Neural progenitor cell (in vitro differentiated cells): ENCODE measurements at regions not wholly inside any gene's neighbourhood (a gene's known extent, or its start where the extent isn't known, plus 50 kb on each side); places are given as distances from the start of the nearest gene placed in this dataset.

Experiments
- DNase-seq: peaks from one replicate; pipeline ENCODE4 v3.0.0-alpha.2; 2016; ENCODE audit warnings: low spot score
- H2AFZ ChIP-seq: fragments of 200-600 bp; sonication (generic); replicated peaks from 2 replicates; pipeline ENCODE4 v1.6.1; 2016; ENCODE audit warnings: antibody characterized with exemption
- H3F3A ChIP-seq: fragments of 200-600 bp; sonication (generic); 2 replicates; pipeline ENCODE4 v1.6.1; 2016; ENCODE audit warnings: antibody characterized with exemption, low read depth
- H3K27ac ChIP-seq: fragments of 200-600 bp; sonication (generic); 2 replicates; pipeline ENCODE4 v1.5.1; 2016; ENCODE audit warnings: mild to moderate bottlenecking
- H3K27me3 ChIP-seq: fragments of 200-600 bp; sonication (generic); 2 replicates; pipeline ENCODE4 v1.6.1; 2016; ENCODE audit warnings: mild to moderate bottlenecking, moderate library complexity
- H3K36me3 ChIP-seq: fragments of 200-600 bp; sonication (generic); 2 replicates; pipeline ENCODE4 v1.5.1; 2016
- H3K4me1 ChIP-seq: fragments of 200-600 bp; sonication (generic); 2 replicates; pipeline ENCODE4 v1.6.1; 2016; ENCODE audit warnings: mixed run types
- H3K4me2 ChIP-seq: fragments of 200-600 bp; sonication (generic); 2 replicates; pipeline ENCODE4 v1.6.1; 2016
- H3K4me3 ChIP-seq: fragments of 200-600 bp; sonication (generic); 2 replicates; pipeline ENCODE4 v1.5.1; 2016
- H3K79me2 ChIP-seq: fragments of 200-600 bp; sonication (generic); 2 replicates; pipeline ENCODE4 v1.6.1; 2016; ENCODE audit warnings: low read depth
- H3K9ac ChIP-seq: fragments of 200-600 bp; sonication (generic); 2 replicates; pipeline ENCODE4 v1.6.1; 2016
- H3K9me3 ChIP-seq: fragments of 200-600 bp; sonication (generic); 2 replicates; pipeline ENCODE4 v1.5.1; 2016; ENCODE audit warnings: low read depth
- H4K20me1 ChIP-seq: fragments of 200-600 bp; sonication (generic); 2 replicates; pipeline ENCODE4 v1.6.1; 2016; ENCODE audit warnings: low read depth
- H3K27ac Mint-ChIP-seq: 3 replicates; pipeline ENCODE4 v1.8.0; 2021; ENCODE audit warnings: mixed read lengths
- H3K27me3 Mint-ChIP-seq: 2 replicates; pipeline ENCODE4 v1.8.0; 2022; ENCODE audit warnings: low read depth, mild to moderate bottlenecking, inconsistent platforms, moderate library complexity, mixed read lengths; ENCODE audit not compliant: insufficient read depth
- H3K36me3 Mint-ChIP-seq: 3 replicates; pipeline ENCODE4 v1.8.0; 2021; ENCODE audit warnings: mixed read lengths
- H3K4me1 Mint-ChIP-seq: 3 replicates; pipeline ENCODE4 v1.8.0; 2021; ENCODE audit warnings: mixed read lengths
- H3K4me3 Mint-ChIP-seq: 3 replicates; pipeline ENCODE4 v1.8.0; 2021; ENCODE audit warnings: mild to moderate bottlenecking, moderate library complexity, mixed read lengths
- H3K9me3 Mint-ChIP-seq: 3 replicates; pipeline ENCODE4 v1.8.0; 2020; ENCODE audit warnings: mixed read lengths
- EZH2 ChIP-seq: fragments of 200-600 bp; sonication (generic); IDR thresholded peaks from 2 replicates; pipeline ENCODE4 v1.6.1; 2017; ENCODE audit warnings: antibody characterized with exemption, mild to moderate bottlenecking, moderate library complexity
- EZH2phosphoT487 ChIP-seq: fragments of 200-600 bp; sonication (generic); IDR thresholded peaks from 2 replicates; pipeline ENCODE4 v1.6.1; 2017; ENCODE audit warnings: antibody characterized with exemption
- TF ChIP-seq, protein P1 (sequence below): fragments of 200-600 bp; sonication (generic); IDR thresholded peaks from 2 replicates; pipeline ENCODE4 v1.5.1; 2017; ENCODE audit warnings: antibody characterized with exemption, mild to moderate bottlenecking

DNA sequence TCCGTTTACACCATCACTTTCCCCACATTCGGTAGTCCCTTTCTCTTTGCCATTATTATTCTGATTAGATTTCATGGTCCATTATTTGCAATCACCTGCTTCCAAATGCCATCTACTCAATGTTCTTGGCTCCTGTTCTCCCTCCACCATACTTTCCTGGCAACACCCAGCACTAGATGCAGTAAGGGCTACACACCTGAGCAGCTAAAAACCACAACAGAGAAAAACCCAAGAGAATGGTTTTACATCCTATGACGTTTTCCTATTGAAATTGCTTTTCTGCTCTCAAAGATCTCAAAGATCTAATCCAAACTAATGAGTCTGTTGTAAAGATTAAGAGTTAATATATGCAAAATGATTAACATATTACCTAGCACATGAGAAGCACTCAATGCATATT is 441.3 kb downstream of the SHISA9 start:
- Histone ChIP-seq H3K4me1 (no peaks in the 10 kb centered on the region), H3K36me3 (no peaks in the 10 kb centered on the region), H3K27ac (no peak overlapping the region), H2AFZ (no peak overlapping the region), H3K4me2 (no peak overlapping the region), H3K9me3 (no peaks in the 10 kb centered on the region), H3K4me3 (no peak overlapping the region), H3K27me3 (no peaks in the 10 kb centered on the region), H3K9ac (no peak overlapping the region), H4K20me1 (no peaks in the 10 kb centered on the region), H3K79me2 (no peaks in the 10 kb centered on the region), H3F3A (no peaks in the 10 kb centered on the region)
- Mint-ChIP-seq H3K9me3 (no peaks in the 10 kb centered on the region), H3K4me3 (no peak overlapping the region), H3K4me1 (peaks cover 2% of the 10 kb centered on the region), H3K27me3 (no peaks in the 10 kb centered on the region), H3K27ac (no peak overlapping the region), H3K36me3 (peaks cover 2% of the 10 kb centered on the region)
- no peak for TF ChIP-seq EZH2phosphoT487
- TF ChIP-seq EZH2: no peak
- TF ChIP-seq, protein P1, sequence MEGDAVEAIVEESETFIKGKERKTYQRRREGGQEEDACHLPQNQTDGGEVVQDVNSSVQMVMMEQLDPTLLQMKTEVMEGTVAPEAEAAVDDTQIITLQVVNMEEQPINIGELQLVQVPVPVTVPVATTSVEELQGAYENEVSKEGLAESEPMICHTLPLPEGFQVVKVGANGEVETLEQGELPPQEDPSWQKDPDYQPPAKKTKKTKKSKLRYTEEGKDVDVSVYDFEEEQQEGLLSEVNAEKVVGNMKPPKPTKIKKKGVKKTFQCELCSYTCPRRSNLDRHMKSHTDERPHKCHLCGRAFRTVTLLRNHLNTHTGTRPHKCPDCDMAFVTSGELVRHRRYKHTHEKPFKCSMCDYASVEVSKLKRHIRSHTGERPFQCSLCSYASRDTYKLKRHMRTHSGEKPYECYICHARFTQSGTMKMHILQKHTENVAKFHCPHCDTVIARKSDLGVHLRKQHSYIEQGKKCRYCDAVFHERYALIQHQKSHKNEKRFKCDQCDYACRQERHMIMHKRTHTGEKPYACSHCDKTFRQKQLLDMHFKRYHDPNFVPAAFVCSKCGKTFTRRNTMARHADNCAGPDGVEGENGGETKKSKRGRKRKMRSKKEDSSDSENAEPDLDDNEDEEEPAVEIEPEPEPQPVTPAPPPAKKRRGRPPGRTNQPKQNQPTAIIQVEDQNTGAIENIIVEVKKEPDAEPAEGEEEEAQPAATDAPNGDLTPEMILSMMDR: no peak
- DNase-seq: no peak

DNA sequence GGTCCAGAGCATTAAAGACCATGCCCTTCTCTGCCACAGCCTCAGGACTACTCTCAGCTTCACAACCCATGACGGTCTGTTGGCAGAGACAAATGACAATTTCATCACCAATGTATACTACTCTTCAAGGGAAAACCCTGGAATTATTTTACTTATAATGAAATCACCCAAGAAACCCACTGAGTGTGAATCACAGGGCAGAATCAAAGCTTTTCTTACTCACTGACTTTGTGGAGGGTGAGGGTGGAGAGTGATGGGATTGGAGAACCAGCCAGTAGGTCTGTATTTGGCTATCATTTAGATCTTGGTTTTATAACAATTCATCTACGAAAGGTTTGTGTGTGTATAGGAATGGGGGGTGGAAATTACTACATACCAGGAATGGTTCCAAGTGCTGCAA is 442.6 kb downstream of the SHISA9 start:
- H3K4me2 ChIP-seq: no peak overlapping the region
- H3F3A ChIP-seq: no peaks in the 10 kb centered on the region
- H3K27me3 ChIP-seq: no peaks in the 10 kb centered on the region
- H3K36me3 ChIP-seq: no peaks in the 10 kb centered on the region
- H3K79me2 ChIP-seq: no peaks in the 10 kb centered on the region
- no peaks in the 10 kb centered on the region for H3K9me3 ChIP-seq
- no peaks in the 10 kb centered on the region for H3K4me1 ChIP-seq
- Mint-ChIP-seq H3K27ac (no peak overlapping the region), H3K4me3 (no peak overlapping the region), H3K27me3 (no peaks in the 10 kb centered on the region), H3K36me3 (peaks cover 2% of the 10 kb centered on the region), H3K4me1 (peaks cover 8% of the 10 kb centered on the region), H3K9me3 (no peaks in the 10 kb centered on the region)
- TF ChIP-seq EZH2 (no peak), EZH2phosphoT487 (no peak)
- TF ChIP-seq, protein P1: no peak
- H3K27ac ChIP-seq: no peak overlapping the region
- no peak for DNase-seq
- H2AFZ ChIP-seq: no peak overlapping the region
- H4K20me1 ChIP-seq: no peaks in the 10 kb centered on the region
- no peak overlapping the region for H3K9ac ChIP-seq
- no peak overlapping the region for H3K4me3 ChIP-seq

DNA sequence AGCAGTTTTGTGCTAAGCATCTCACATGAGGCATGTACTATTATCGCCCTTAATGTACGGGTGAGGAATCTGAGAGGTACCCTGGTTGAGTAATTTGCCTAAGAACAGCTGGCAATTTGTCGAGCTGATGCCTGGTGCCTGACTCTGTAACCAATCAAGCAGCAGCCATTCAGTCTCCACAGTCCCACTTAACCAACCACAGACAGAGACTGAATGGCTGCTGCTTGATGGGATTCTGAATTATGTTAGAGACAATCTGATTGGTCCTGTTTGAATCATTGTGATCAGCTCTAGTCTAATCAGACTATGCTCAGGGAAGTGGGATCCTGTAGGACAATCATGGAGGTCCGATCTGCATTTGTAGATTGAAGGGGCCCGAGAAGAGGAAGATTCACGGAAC is 447.0 kb downstream of the SHISA9 start:
- Histone ChIP-seq H3K4me3 (no peak overlapping the region), H3K9ac (no peak overlapping the region), H3K4me2 (no peak overlapping the region), H3F3A (no peaks in the 10 kb centered on the region), H2AFZ (no peak overlapping the region), H3K9me3 (no peaks in the 10 kb centered on the region), H3K79me2 (no peaks in the 10 kb centered on the region), H4K20me1 (no peaks in the 10 kb centered on the region), H3K4me1 (no peaks in the 10 kb centered on the region), H3K27ac (no peak overlapping the region), H3K27me3 (no peaks in the 10 kb centered on the region), H3K36me3 (no peaks in the 10 kb centered on the region)
- H3K27me3 Mint-ChIP-seq: no peaks in the 10 kb centered on the region
- H3K27ac Mint-ChIP-seq: no peak overlapping the region
- no peak for DNase-seq
- H3K36me3 Mint-ChIP-seq: peaks cover 2% of the 10 kb centered on the region
- H3K4me3 Mint-ChIP-seq: no peak overlapping the region
- peaks cover 20% of the 10 kb centered on the region for H3K4me1 Mint-ChIP-seq
- no peak for TF ChIP-seq EZH2
- no peaks in the 10 kb centered on the region for H3K9me3 Mint-ChIP-seq

DNA sequence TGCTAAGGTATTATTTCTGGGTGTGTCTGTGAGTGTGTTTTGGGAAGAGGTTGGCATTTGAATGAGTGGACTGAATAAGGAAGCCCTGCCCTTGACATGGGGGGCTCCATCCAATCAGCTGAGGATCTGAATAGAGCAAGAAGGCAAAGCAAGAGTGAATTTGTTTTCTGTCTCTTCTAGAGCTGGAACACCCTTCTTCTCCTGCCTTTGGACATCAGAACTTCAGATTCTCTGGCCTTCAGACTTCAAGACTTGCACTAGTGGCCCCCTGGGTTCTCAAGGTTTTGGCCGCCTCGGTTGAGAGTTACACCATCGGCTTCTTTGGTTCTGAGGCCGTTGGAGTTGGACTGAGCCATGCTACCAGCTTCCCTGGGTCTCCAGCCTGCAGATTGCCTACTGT is 448.6 kb downstream of the SHISA9 start:
- Histone ChIP-seq H3K4me3 (no peak overlapping the region), H3K27me3 (no peaks in the 10 kb centered on the region), H3K79me2 (no peaks in the 10 kb centered on the region), H3K27ac (no peak overlapping the region), H3K36me3 (no peaks in the 10 kb centered on the region), H3K9me3 (no peaks in the 10 kb centered on the region), H4K20me1 (no peaks in the 10 kb centered on the region), H3K4me2 (no peak overlapping the region), H3K4me1 (no peaks in the 10 kb centered on the region), H2AFZ (no peak overlapping the region), H3F3A (no peaks in the 10 kb centered on the region), H3K9ac (no peak overlapping the region)
- no peaks in the 10 kb centered on the region for H3K27me3 Mint-ChIP-seq
- no peak for DNase-seq
- H3K4me1 Mint-ChIP-seq: peaks cover 20% of the 10 kb centered on the region
- H3K9me3 Mint-ChIP-seq: no peaks in the 10 kb centered on the region
- TF ChIP-seq EZH2 (no peak), EZH2phosphoT487 (no peak)
- TF ChIP-seq, protein P1: no peak
- H3K36me3 Mint-ChIP-seq: peaks cover 2% of the 10 kb centered on the region
- no peak overlapping the region for H3K27ac Mint-ChIP-seq
- no peak overlapping the region for H3K4me3 Mint-ChIP-seq
